NCI-H1092 treated with DMSO at 0.1 percent for 48 hours (cell line): ENCODE measurements at regions not wholly inside any gene's neighbourhood (a gene's known extent, or its start where the extent isn't known, plus 50 kb on each side); places are given as distances from the start of the nearest gene placed in this dataset.
A peak's percentile ranks its signal among the peaks of the same experiment; 100 is the strongest.

Experiments used
- DNase-seq: peaks from one replicate; lab custom pipeline; 2025; lab: John Stamatoyannopoulos, UW

DNA sequence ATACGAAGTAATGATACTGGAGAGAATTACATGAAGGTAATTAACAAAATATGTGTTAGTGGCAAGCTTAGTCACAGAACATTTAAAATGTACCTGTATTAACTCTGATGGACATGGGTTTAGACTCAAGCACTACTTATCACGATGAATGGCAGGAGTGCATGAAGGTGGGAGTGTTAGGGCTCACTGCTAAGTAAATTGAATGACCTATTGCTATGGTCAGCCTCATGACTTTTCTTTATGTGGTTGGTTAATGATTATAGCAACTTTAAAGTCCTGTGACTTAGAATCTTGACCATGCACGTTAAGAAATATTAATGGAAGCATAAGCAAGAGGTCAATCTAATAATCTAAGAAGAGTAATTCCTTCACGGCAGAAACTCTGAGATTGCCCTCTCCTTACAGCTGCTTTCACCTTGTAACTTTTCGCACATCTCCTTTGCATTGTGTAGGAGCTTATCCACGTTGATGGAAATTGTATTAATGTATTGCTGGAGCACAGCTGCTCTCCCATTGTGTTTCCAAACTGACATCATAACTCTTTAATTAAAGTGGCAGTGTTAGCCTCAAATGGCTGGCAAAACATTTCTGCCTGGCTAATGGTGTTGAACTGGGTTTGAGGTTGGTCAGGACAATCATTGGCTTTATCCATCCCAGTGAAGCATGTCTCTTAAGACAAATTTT is 114.5 kb downstream of the RXFP2 start:
- no peak for DNase-seq

DNA sequence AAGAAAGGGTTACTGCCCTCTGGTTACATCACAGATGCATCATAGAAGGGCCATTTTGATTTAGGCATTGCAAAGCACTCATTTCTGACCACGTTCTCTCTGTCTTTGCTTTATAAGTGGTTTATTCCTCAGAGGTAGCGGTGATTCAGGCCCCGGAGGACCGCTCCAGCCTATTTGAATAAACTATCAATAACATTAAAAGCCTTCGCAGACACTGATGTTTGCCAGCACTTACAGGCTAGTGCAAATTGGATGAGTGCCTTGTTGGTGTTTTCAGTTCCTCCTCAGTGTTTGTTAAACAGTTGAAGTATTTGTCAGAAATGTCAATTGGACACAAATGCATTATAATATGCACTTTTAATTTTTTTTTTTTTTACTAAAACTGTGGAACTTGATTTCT is 120.2 kb downstream of the RXFP2 start:
- peak; percentile 54 for DNase-seq

- peak; percentile 28 for DNase-seq
These were observed 120.7 kb downstream of the RXFP2 start for GRCh38 chr13:31860002-31860401.

DNA sequence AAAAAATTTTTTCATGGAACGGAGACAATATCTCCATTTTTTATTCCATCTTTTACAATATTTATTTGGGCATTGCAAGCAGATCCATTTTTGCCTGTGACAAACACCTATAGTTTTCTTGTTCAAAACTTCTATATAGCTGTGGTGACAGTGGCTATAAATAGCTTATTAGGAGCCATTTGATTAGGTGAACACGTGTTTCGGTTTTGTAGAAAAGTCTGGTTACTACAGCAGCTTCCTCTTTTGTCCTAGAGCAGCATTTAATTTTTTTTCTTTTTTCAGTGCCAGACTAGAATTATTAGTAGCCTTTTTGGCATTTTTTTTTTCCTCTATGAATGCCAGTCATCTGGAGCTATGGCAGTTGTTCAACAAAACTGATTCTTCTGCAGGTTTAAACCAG is 123.5 kb downstream of the RXFP2 start:
- DNase-seq: no peak

GRCh38 chr13:31864307-31864706 is 125.0 kb downstream of the RXFP2 start:
- DNase-seq: no peak

DNA sequence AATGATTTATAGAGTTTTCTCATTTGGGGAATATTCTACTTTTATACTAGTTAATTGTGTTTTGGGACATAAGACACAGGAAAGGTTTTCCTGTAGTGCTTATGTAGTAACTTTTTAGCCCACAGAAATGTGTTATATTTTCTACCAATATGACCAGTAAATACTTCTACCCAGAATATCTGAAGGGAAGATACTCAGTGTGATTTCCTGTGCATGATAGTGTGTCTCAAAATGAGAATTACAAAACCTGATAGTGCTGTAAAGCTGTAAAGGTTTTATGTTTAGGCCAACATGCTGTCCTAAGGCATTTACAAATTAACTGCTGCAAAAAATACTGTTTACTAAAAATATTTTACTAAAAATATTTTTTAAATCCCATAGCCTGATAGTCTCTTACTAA is 126.8 kb downstream of the RXFP2 start:
- DNase-seq: no peak

DNA sequence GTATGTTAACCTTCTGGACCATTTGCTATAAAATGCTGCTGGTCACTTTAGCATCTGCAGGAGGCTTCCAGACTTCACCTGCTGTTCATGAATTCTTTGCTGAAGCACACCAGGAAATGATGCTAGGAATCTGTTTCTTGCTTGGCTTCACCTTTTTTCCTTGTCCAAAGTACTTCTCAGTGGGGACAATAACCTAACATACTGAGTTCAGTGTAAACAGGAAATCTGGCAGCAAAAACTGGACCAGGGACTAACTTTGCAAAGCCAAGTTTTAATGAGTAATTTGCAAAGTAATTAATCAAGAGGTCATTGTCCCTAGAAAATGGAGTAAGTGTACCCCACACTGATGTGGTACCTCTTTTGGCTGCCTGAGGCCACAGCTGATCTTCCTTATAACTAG is 128.4 kb downstream of the RXFP2 start:
- no peak for DNase-seq

GRCh38 chr13:31869582-31869981 is 130.3 kb downstream of the RXFP2 start:
- DNase-seq: no peak

DNA sequence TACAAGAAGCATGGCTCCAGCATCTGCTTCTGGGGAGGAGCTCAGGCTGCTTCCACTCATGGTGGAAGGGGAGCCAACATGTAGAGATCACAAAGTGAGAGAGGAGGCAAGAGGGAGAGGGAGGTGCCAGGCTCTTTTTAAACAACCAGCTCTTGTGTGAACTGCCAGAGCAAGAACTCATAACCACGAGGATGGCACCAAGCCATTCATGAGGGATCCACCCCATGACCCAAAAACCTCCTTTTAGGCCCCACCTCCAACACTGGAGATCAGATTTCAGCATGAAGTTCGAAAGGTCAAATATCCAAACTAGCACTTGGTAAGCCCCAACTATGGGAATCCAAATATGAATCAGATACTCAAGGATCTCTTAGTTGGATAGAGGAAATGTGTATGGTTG is 131.2 kb downstream of the RXFP2 start:
- no peak for DNase-seq

GRCh38 chr13:31873145-31873544 is 133.8 kb downstream of the RXFP2 start:
- DNase-seq: no peak

DNA sequence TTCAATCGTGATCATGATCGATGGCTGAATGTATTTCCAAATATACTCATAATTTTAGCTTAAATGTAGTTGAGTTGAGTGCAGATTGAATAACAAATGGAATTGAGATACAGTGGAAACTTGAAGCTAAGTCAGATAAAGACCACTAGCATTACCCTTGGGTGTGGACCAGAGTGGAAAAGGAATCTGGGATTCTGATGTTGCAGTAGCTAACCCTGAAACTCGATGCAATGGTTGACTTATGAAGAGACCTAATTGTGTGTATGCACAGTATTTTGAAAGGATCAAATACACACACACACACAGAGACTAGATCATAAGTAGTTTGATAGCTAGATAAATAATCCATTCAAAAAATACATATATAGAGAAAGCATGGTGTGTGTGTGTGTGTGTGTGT is 135.8 kb downstream of the RXFP2 start:
- DNase-seq: no peak

DNA sequence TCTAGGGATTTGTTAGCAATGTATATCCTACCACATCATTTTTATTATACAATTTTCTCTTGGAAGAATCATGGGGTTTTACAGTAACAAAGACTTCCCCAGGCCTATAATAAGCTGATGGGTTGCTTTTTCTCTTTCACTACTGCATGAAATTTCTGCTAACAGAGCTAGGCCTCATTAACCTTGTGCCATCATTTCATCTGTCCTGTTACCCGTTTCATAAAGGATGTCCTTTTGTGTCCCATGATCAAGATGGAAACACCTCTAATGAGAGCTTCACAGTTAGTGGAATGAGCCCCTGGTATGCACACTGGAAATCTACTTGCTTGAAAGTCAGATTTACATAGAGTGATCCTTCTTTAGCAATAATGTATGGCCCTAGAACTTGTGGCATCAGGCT is 138.7 kb downstream of the RXFP2 start:
- DNase-seq: no peak

GRCh38 chr13:31878495-31878894 is 139.2 kb downstream of the RXFP2 start:
- no peak for DNase-seq

- no peak for DNase-seq
These were observed 139.6 kb downstream of the RXFP2 start for GRCh38 chr13:31878955-31879354.

DNA sequence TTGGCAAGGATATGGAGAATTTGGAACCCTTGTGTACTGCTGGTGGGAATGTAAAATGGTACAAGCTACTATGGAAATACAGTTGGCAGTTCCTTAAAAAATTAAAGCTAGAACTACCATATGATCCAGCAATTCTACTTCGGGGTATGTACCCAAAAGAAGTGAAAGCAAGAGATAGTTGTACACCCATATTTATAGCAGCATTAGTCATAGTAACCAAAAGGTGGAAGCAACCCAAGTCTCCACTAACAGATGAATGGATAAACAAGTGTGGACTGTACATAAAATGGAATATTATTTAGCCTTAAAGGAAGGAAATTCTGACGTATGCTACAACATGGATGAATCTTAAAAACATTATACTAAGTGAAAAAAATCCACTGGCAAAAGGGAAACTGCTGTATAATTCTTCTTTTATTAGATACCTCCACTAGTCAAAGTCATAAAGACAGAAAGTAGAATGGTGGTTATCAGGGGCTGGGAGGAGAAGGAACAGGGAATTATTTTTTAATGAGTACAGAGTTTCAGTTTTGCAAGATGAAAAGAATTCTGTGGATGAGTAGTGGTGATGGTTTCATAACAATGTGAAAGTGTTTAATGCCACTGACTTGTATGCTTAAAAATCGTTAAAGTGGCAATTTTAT is 141.6 kb downstream of the RXFP2 start:
- DNase-seq: no peak

DNA sequence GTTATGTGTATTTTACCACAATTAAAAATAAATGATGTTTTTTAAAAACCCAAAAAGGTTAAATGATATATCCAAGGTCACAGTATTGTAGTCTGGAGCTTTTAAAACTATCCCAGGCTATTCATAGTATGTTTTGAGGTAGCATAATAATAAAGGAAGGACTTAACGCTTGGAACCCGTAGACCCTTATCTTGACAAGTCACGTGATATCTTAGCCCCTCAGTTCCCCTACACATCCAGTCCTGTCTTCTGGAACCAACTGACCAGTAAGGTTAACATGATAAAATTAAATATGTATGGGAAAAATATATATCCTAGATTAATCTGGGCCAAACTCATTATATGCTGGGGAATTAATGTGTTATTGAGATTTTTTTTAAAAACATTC is 142.2 kb downstream of the RXFP2 start:
- DNase-seq: no peak

DNA sequence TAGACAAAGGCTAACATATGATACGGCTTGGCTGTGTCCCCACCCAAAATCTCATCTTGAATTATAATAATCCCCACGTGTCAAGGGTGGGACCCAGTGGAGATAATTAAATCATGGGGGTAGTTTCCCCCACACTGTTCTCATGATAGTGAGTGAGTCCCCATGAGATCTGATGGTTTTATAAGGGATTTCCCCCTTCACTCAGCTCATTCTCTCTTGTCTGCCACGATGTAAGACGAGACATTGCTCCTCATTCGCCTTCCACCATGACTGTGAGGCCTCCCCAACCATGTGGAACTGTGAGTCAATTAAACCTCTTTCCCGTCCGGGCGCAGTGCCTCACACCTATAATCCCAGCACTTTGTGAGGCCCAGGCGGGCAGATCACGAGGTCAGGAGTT is 143.5 kb downstream of the RXFP2 start:
- DNase-seq: no peak

DNA sequence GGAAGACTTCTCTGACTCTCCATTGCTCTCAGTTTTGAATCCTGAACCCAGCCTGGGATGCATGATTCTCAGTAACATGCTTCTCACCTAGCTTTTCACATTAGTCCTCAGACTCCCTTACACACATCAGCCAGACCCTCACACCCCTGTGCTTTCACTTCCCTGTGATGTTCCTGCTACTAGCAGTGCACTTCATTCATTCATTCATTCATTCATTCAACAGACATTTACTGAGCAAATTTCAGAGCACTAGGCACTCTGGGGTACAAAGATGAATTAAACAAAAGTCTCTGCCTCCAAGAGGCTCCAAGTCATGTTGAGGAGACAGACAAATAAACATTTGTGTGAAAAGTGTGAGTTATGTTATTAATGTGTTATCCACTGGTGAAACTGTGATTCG is 145.2 kb downstream of the RXFP2 start:
- no peak for DNase-seq

GRCh38 chr13:31885994-31886393 is 145.6 kb upstream of the FRY start:
- DNase-seq: no peak

GRCh38 chr13:31887286-31887685 is 144.3 kb upstream of the FRY start:
- no peak for DNase-seq

- no peak for DNase-seq
These were observed 140.6 kb upstream of the FRY start for GRCh38 chr13:31890946-31891345.

DNA sequence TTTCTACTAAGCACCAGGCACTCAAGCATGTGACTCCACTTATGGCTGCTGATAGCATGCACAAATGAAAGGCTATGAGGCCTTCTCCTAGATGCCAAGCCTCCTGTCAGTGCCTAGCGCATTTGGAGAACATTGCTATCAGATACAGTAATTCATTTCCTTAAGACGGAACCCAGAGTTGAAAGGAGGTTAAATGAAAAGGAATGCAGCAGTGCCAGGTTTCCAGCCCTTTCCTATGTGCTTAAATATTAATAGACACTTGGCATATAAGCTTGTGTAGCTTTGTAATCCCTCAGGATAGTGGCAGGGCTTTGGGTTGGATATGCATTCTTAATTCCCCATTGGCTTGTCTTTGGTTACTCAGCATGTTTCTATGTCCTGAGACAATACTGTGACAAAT is 140.1 kb upstream of the FRY start:
- no peak for DNase-seq

DNA sequence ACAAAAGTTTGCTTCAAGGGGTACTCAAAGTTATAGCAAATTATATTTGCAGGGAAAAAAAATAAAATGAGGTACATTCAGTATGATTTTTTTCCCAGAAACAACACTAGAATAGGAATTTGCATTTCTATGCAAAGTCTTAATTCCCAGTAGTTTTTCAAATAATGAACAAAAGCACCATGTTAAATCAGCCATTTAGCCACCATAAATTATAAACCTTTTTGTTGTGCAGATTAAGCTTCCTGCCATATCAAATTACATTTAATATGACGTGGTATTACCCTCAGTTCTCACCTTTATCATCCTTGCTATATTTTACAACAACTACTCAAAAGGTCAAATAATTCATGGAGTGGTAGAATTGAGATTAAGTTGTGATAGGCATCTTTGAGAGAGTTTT is 136.6 kb upstream of the FRY start:
- DNase-seq: no peak

DNA sequence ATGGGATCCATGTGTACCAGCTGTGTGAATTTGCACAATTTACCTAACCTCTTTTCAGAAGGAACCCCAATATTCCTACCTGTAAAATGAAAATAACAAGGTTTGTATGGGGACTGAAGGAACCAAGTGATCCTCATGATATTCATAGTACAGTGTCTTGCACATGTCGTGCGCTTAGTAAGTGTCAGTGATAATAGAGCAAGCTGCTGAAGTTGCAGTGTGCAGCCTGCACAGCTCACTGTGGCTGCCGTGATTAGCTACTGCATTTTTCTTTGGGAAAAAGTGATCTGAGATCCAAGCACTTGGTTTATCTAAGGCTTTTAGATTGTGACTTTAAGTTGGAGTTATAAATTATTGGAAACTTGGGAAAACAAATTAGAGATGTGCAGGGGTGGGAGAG is 135.9 kb upstream of the FRY start:
- DNase-seq: no peak
